HUDEP-2 (cell line): ENCODE measurements at regions not wholly inside any gene's neighbourhood (a gene's known extent, or its start where the extent isn't known, plus 50 kb on each side); places are given as distances from the start of the nearest gene placed in this dataset.
A peak's percentile ranks its signal among the peaks of the same experiment; 100 is the strongest.

Experiments used
- DNase-seq, 76 experiments: peaks; one replicate each; lab custom pipeline; 2025; ENCODE audit not compliant: unreplicated experiment in 76 of 76; lab: John Stamatoyannopoulos, UW

DNA sequence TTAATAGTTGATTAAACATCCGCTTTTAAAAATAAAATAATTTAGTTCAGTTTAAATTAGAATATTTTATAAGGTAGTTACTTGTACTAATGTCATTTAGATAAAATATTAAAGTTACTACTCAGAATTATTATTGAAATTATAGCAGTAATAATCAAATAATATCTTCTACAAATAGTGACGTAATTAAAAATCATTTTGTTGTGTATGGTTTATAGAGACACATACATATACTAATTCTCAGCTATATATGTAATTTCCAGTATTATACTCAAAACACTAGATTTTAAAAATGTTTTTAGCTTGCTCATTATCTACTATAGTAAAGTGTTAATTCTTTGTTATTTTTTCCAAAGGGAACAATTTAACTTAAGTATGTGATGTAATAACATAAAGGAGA is 435.2 kb upstream of the MANEA start:
- DNase-seq, result no peak

DNA sequence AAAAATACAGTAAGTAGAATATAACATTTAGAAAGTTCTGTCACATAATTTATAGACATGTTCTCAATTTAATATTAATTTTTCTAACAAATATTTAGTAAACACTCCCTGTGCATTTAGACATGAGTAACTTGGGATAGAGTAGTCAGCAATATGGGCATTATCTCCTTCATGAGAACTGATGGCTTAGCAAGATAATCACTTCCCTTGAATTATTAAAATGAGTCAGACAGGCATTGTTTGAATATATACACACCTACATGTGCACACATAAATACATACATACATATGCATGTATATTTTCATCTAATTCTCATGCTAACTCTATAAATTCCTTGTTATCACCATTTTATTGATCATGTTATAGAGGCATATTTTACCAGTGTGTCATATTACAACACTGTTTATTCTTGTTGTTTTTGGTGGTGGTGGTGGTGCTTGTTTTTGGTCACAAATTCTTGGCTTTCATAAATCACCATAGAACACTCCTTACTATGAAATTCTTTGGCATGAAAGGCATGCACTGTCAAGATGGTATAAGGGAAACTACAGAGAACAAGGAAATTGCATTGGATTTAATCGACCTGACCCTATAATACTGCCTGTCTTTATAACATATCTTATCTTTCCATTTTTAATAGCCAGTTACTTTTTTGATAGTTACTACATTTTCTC is 434.5 kb upstream of the MANEA start:
- no peak for DNase-seq

DNA sequence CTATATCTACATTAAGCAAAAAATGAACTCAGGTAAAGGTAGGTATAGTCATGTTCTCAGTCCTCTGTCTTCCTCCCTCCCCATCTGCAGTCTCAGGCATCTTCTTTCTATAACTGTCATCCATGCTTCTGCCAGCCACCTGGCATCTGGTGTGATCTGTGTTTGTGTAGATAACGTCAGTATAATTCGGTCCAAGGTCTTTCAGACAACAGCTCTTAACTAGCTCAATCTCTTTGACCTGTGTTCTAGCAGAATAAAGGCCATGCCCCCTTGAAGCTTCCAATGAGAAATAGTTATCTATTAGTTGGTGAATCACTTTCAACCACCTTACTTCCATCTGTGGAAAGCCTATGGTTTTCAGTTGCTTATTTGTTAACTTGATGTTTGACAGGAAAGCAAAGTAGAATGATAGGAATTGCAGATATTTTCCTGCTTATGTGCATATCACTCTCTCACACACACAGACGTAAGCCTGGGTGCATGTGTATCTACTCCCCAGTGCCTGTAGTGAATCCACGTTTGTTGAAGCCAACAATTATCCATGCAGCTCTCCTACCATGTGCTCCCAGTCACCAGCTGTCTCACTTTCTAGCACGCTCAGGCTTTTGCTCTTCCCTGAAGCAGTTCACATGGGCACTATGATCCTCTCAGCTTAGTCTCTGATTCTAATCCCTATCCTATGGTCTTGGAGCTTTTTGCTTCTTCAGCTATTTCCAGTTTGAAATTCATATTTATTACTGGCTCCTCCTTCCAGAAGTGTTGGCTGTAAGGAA is 433.7 kb upstream of the MANEA start:
- DNase-seq, result peak in 1 of 76 experiments; percentile 30

DNA sequence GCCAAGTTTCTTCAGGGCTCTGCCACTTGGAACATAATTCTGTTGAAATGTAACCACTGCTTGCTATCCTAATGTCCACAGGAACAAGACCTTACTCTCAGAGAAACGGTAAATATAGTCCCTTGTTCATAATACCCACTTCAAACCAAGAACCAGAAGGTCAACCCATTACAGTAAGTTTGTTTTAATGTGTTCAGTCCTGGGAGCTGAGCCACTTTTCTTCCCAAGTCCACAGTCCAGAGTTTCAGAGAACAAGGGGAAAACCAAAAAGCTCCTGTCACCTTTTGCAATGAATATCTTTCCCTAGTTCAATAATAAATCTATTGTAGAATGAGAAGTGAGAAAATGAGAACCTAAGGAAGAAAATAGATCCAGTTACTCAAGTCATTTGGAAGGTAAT is 431.9 kb upstream of the MANEA start:
- DNase-seq, result no peak

DNA sequence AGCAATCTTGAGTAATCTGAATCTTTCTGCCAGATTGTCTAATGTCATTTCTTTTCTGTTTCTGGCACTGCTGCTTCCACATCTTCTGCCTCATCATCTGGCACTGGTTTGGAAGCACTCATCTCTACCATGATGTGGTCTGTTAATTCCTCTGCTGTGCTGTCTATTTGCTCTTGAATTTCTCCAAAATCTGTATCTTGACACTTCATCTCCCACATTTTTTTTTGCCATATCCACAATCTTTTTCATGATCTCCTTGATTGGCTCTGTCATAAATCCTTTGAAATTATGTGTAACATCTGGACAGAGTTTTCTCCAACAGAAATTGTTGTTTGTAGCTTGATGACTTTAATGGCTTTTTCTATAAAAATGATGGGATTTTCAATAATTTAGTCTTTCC is 417.8 kb upstream of the MANEA start:
- no peak for DNase-seq

DNA sequence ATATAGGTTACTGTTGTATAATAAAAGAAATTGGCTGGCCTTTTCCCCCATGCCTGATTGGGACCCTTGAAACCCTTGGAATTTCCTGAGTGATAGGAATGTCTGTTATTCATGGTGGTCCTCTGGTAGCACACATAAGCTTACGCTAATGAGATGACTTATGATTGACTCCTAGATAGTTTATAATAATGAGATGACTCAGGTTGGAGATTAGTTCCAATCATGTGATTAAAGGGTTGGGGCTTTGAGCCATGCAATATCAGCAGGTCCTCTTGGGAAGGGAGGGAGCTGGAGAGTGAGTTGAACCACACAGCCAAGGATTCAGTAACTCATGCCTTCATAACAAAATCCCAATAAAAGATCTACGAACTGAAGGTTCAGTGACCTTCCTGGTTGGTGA is 407.6 kb upstream of the MANEA start:
- DNase-seq, result no peak

DNA sequence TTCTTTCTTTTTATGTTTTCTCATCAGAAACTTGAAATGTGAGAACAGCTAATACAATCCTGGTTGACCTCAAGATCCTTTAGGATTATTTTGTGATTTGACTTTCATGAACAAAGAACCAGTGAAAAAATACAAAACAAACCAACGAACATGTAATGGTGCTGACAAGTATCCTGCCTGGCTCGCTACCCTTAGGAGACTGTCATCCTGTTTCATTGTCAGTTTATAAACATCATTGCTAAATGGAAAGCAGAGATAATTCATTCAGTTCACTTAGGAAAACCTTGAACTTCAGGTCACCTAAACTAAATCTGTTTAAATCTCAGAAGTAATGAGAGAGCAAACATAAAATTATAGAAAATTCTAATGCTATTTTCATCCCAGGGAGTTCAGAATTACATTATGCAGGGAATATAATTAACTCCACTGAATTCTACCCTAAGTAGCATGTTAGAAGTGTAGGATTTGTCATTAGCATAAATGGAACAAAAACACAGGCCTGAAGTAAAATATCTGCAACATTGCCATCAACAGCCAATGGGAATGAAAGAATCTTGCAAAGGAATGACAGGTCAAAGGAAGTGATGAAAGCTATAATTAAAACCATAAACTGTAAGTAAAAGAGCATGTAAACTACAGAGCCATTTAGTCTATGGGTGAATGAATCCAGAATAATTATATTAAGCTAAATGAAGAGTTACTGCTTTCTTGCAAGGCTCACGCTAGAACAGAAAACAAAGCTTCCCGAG is 401.2 kb upstream of the MANEA start:
- DNase-seq, result no peak

DNA sequence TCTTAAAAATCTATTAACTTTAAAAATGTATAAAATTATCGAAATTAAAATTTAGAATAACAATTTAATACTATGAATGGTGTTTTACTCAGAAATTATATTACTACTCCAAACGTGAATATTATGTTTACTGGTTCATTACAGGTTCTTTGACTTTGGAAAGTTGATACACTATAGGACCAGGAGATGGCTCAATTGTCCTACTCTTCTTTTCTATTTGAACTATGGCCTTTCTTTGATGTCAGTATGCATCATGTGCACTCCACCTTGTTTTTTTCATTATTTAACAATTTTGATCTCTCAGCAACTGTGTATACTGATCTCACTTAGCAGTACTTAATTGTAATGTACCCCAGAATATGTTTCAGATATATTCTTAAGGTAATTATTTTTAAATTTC is 391.5 kb upstream of the MANEA start:
- no peak for DNase-seq

DNA sequence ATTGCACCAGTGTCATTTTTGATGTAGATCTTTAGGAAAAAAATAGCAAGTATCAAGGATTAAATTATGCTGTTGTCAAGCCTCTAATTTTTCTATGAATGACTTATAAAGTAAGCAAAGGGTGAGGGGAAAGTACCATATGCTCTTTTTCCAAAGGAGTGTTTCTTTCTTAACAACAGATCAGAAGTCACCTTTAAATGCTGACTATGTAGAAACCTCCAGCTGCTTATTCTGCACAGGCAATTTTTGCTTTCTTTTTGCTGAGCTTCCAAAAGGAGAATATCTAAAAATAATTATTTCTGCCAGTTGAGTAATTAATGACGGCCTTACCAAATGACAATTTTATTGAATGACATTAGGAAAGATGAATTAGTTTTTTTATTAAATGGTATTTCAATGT is 390.6 kb upstream of the MANEA start:
- no peak for DNase-seq

DNA sequence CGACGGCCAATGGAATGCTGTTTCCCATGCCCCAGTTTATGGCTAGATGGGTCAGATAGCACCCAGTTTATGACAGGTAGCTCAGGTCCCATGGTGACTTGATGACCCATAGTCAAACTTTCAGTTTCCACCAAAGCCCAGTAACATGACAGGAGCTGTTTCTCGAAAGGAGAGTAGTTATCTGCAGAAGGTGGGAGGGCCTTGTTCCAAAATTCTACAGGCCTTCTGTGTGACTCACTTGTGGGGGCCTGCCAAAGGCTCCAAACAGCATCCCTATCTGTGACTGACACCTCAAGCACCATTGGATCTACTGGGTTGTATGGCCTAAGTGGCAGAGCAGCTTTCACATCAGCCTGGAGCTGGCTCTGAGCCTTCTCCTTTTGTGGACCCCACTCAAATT is 379.7 kb upstream of the MANEA start:
- peak in 1 of 76 experiments; percentile 24 for DNase-seq

DNA sequence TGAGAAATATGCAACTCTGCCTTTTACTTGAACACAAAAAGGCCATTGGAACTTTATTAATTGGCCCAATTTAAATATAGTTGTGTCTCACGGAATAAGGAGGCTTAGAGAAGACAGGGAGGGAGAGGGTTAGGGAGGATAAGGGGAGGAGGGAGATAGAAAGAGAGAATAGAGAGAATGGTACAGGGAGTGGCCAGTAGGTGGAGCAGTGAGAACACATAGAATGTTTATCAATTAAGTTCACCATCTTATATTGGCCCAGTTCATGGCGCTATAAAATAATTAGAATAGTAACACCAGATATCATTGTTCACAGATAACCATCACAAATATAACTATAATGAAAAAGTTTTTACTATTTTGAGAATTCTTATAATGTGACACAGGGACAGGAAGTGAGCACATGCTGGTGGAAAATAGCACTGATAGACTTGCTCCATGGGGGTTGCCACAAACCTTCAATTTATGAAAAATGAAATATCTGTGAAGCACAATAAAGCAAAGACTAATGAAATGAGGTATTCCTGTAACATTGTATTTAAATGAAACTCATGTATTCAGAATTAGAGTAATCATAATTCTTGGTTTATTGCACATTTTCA is 374.1 kb upstream of the MANEA start:
- peak in 21 of 76 experiments; percentile 1 to 55 (median 18) for DNase-seq

DNA sequence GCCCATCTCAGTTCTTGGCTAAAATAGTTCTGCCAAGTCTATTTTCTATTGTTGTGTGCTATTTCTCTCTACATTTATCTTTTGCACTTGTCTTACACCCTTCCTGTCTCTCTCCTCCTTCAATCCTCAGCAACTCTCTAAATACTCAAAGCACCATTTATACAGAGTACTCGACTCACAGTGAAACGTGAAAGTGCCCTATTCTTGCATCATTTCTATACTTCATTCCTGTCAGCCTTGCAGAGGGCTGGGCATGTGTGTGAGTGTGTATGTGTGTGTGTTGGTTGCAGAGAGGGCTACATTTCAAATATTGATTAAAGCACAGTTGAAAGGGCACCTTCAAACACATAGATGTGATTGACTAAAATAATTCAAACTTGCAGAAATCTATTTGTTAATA is 373.2 kb upstream of the MANEA start:
- no peak for DNase-seq

DNA sequence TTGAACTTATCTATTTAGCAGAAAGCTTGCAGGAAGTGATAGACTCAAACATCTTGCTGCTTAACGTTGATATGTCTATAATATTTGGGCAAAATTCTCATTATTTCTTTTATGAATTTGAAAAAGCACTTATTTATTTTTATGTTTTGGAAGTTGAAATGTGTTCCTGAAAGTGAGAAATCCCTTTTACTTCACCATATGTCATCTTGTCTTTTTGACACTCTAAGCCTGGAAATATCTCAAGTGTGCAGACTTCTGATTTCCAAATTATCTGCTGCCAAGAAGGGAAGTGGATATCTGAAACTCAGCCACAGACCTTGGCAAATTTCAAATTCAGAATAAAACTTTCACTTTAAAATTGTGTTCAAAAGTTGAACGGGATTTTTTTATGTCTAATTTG is 368.7 kb upstream of the MANEA start:
- DNase-seq, result no peak

DNA sequence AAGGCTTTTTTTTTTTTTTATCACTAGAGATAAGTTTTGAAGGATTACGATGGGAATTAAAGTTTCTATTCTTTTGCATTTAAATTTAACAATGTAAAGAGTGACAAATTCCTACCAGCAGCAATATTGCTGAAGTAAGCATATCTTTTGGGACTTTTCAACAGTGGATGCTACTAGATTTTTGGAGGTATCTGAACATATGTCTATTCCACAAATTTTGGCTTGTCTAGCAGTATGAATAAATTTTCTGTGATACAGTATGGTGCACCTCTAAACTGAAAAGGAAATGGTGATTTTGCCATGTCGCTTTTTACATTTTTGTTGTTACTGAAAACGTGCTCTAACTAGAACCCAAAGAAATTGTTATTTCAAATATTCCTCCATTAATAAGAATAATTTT is 368.3 kb upstream of the MANEA start:
- DNase-seq, result no peak

DNA sequence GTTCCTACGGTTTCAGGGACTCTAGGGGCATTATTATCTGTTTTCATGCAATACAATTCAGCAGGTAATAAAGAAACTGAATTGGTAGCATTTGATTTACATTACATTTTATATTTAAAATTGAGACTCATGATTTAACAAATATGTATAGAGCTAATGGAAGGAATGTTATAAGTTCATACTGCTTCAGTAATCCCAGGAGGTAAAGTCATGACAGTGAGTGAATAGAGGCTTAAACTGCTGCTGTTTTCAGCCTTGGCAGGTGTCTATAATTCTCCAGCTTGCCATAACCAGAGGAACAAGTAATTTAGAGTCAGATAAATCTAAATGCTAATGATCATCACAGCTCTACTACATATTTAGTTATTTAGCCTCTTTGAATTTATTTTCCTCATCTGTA is 360.8 kb upstream of the MANEA start:
- no peak for DNase-seq

DNA sequence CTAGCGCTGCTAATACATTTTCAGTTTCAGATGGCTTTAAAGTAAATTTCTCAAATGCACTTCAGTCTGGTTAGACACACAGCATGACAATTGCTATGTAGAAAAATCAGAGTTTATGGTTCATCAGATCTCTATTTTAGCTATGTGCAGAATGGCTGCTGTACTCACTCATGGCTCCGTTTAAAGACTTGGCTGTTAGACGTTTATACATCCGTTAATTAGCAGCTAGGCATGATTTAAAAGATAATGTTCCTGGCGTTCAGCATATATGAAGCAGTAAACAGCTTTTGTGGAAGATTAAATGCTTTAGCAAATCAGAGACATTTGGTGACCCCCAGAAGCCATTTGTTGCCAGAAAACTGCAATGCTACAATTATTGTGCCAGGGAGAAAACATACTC is 350.0 kb upstream of the MANEA start:
- no peak for DNase-seq

DNA sequence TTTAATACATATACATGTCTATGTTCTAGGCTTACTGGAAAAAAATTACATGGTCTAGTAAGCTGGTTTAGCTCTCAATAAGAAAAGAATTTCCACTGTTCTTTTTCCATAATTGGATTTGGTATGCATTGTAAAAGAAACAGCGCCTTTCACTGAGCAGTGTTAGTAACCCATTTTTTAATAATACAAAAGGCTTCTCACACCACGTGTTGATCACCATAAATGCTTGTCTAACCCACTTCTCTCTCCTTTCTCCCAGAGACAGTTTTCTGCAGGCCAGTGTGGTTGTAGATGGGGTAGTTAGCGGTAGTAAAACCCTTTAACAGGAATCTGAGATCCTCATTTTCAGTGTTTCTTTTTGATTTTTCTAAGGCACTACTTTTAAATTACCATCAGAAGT is 348.7 kb upstream of the MANEA start:
- DNase-seq, result no peak

DNA sequence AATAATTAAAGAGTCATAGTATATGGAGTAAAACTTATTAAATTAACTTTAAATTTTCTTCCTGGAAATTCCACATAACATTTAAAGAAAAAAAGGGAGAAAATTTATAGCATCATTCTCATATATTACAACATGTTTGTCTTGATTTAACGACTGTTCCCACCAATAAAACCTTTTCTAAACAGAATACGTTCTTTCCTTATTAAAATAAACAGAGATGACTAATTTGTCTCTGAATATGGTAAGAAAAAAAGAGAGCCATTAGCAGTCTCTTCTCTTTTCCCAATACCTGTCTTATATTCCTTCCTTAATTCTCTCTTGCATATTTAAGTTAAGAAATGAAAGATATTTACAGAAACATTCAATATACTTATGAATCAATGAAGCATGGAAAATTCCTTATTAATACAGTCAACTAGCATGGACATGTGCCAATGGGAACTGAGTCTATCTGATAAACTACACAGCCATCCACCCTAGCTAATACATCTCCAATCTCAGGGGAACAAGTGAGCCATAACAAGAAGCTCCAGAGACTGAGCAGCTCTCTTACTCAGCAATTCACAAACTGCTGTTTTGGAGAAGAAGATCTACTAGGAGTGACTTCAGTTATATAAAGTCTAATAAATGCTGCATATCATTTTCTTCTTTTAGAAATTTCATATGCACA is 347.1 kb upstream of the MANEA start:
- no peak for DNase-seq

DNA sequence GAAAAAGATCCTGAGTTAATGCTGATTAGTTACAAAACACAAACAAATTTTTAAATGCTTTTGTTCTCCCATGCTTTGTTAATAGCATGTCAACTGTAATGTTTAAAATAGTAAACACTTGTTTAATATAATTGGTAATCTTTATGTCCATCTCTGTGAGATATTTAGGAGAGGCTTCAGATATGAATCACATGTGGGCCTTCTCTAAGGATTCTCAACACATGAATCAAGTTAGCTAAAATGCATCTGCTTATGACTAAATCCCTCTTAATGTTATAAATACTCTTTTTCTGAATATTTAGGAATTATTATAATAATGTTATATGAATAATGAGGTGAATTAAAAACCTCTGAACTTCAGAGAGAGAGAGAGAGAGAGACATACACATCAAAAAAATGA is 345.9 kb upstream of the MANEA start:
- no peak for DNase-seq

DNA sequence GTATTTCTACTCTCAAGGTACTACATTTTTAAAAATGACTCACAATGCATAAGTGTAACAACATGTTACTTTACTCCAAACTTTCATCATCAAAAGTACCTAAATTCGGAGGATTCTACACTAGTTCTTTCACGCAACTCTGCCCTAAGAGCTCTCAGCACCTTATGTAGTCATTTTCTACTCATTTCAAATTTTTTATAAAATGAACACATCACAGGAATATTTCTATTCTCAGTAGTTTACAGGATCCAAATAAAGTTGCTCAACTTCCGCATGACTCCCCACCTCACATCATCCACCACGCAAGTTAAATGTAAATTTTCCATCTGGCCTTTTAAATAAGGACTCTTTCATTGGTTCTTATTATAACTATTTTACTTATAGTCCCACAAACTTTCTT is 344.9 kb upstream of the MANEA start:
- no peak for DNase-seq

DNA sequence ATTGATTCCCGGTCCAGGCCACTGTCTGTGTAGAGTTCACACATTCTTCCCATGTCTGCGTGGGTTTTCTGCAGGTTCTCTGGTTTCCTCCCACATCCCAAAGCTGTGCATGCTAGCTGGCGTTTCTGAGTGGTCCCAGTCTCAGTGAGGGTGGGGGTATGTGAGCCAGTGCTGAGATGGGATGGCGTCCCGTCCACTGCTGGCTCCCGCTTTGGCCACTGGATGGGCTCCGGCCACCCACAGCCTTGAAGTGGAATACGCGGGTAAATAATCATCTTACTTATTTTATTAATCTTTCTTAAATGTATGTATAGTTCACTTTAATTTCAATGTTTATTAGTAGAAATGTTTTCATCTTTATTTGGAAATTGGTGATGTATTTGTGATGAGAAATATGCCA is 343.5 kb upstream of the MANEA start:
- no peak for DNase-seq
